Lower leg skin (tissue), 3 donors: ENCODE measurements at regions not wholly inside any gene's neighbourhood (a gene's known extent, or its start where the extent isn't known, plus 50 kb on each side); places are given as distances from the start of the nearest gene placed in this dataset.

ENCODE experiments used
- POLR2A ChIP-seq, 2 donors: fragments of 450-650 bp; IDR thresholded peaks; one replicate each; pipeline ENCODE4 v1.6.1; 2016 to 2017; ENCODE audit warnings: antibody characterized with exemption in 2 of 2, mild to moderate bottlenecking in 1 of 2, moderate library complexity in 1 of 2
- TF ChIP-seq, protein P1 (sequence below), 3 donors: fragments of 450-650 bp; IDR thresholded peaks; one replicate each; pipeline ENCODE4 v1.5.1; 2016; ENCODE audit warnings: antibody characterized with exemption in 3 of 3, mild to moderate bottlenecking in 3 of 3, moderate library complexity in 2 of 3

DNA sequence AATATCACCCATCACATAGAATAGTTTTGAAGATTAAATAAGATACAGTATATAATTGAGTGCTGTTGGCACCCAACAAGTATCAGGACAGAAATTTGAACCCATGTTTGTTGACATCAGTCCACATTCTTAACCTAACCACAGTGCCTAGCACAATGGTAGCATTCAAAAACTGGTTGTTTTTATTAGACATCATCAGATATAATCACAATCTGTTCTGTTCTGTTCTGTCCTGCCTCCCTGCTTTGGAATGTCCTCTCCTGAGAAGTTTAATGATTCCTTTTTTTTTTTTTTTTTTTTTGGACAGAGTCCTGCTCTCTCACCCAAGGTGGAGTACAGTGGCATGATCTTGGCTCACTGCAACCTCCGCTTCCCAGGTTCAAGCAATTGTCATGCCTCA is 476.6 kb downstream of the RMST start:
- TF ChIP-seq, protein P1, sequence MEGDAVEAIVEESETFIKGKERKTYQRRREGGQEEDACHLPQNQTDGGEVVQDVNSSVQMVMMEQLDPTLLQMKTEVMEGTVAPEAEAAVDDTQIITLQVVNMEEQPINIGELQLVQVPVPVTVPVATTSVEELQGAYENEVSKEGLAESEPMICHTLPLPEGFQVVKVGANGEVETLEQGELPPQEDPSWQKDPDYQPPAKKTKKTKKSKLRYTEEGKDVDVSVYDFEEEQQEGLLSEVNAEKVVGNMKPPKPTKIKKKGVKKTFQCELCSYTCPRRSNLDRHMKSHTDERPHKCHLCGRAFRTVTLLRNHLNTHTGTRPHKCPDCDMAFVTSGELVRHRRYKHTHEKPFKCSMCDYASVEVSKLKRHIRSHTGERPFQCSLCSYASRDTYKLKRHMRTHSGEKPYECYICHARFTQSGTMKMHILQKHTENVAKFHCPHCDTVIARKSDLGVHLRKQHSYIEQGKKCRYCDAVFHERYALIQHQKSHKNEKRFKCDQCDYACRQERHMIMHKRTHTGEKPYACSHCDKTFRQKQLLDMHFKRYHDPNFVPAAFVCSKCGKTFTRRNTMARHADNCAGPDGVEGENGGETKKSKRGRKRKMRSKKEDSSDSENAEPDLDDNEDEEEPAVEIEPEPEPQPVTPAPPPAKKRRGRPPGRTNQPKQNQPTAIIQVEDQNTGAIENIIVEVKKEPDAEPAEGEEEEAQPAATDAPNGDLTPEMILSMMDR (IDR thresholded peaks at IDR 0.05): no peak
- no peak for TF ChIP-seq POLR2A (IDR thresholded peaks at IDR 0.05)
